Karpas-422 (cell line): ENCODE measurements at regions not wholly inside any gene's neighbourhood (a gene's known extent, or its start where the extent isn't known, plus 50 kb on each side); places are given as distances from the start of the nearest gene placed in this dataset.

Experiments
- DNase-seq: peaks from one replicate; pipeline ENCODE4 v3.0.0-alpha.2; 2015
- H2AFZ ChIP-seq: fragments of 200-600 bp; sonication (generic); 2 replicates; pipeline ENCODE4 v1.6.1; 2014; ENCODE audit warnings: antibody characterized with exemption, low read length, mixed read lengths
- H3K27ac ChIP-seq: fragments of 200-600 bp; sonication (generic); 2 replicates; pipeline ENCODE4 v1.5.1; 2014; ENCODE audit warnings: mild to moderate bottlenecking, low read length, moderate library complexity
- H3K27me3 ChIP-seq: fragments of 200-600 bp; sonication (generic); 2 replicates; pipeline ENCODE4 v1.6.1; 2014; ENCODE audit warnings: low read length, mixed read lengths
- H3K36me3 ChIP-seq: fragments of 200-600 bp; sonication (generic); 2 replicates; pipeline ENCODE4 v1.6.1; 2014; ENCODE audit warnings: low read length, mixed read lengths; ENCODE audit not compliant: insufficient read depth
- H3K4me1 ChIP-seq: fragments of 200-600 bp; sonication (generic); 2 replicates; pipeline ENCODE4 v1.6.1; 2014; ENCODE audit warnings: mild to moderate bottlenecking, low read length, mixed read lengths
- H3K4me2 ChIP-seq: fragments of 200-600 bp; sonication (generic); 2 replicates; pipeline ENCODE4 v1.6.1; 2014; ENCODE audit warnings: low read length, low read depth, mild to moderate bottlenecking; ENCODE audit not compliant: poor library complexity, severe bottlenecking
- H3K4me3 ChIP-seq: fragments of 200-600 bp; sonication (generic); 2 replicates; pipeline ENCODE4 v1.5.1; 2014; ENCODE audit warnings: mild to moderate bottlenecking, antibody characterized with exemption, low read length, mixed read lengths
- H3K79me2 ChIP-seq: fragments of 200-600 bp; sonication (generic); 2 replicates; pipeline ENCODE4 v1.6.1; 2014; ENCODE audit warnings: mild to moderate bottlenecking, low read length, mixed read lengths
- H3K9ac ChIP-seq: fragments of 200-600 bp; sonication (generic); 2 replicates; pipeline ENCODE4 v1.6.0; 2014; ENCODE audit warnings: low read length
- H3K9me2 ChIP-seq: fragments of 200-600 bp; sonication (generic), shearing (Covaris generic); replicated peaks from 2 replicates; pipeline ENCODE4 v1.6.0; 2014; ENCODE audit warnings: mild to moderate bottlenecking, low read length, moderate library complexity; ENCODE audit not compliant: insufficient read depth
- H3K9me3 ChIP-seq: fragments of 300-700, 200-600 bp; sonication (generic); 2 replicates; pipeline ENCODE4 v1.6.1; 2014; ENCODE audit warnings: low read length, mixed read lengths
- H4K20me1 ChIP-seq: fragments of 200-600 bp; sonication (generic); 2 replicates; pipeline ENCODE4 v1.6.1; 2014; ENCODE audit warnings: mild to moderate bottlenecking, antibody characterized with exemption, low read length, low read depth; ENCODE audit not compliant: insufficient read depth

DNA sequence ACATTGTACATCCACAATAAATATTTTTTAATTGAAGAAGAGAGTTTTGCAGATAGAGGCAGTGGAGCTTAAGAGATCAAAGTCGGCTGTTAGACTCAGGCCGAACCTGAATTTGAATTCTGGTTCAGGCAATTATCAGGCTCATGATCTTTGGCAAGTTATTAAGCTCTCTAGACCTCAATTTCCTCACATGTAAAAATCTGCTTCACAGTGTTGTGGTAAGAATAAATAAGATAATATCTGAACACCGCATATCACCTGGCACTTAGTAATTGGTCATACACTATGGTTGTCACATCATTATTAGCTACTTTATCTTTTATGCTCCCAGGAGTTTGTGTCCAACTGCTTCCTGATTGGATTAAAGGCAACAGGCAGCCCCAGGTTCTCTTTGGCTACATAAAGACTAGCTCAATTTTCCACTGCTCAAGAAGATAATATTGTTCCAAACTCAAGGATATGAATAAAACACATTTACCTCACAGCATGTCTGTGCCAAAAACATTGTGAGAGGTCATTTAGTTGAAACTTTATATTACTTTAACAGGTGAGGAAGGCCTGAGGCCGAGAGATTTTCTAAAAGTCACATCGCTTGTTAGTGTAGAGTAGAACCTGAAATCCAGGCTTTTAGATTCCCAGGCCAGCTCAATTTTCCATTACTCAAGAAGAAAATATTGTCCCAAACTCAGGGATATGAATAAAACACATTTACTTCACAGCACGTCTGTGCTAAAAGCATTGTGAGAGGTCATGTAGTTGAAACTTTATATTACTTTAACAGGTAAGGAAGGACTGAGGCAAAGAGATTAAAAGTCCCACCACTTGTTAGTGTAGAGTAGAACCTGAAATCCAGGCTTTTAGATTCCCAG is 289.2 kb upstream of the PTGER4 start:
- no peaks in the 10 kb centered on the region for H3K9me2 ChIP-seq
- no peaks in the 10 kb centered on the region for H3K36me3 ChIP-seq
- H3K79me2 ChIP-seq = no peaks in the 10 kb centered on the region
- no peaks in the 10 kb centered on the region for H4K20me1 ChIP-seq
- H3K4me3 ChIP-seq = no peak overlapping the region
- no peaks in the 10 kb centered on the region for H3K27me3 ChIP-seq
- no peaks in the 10 kb centered on the region for H3K9me3 ChIP-seq
- no peak for DNase-seq
- no peak overlapping the region for H3K4me2 ChIP-seq
- H3K27ac ChIP-seq = no peak overlapping the region
- no peak overlapping the region for H3K9ac ChIP-seq
- H2AFZ ChIP-seq = no peak overlapping the region
- peaks cover 10% of the 10 kb centered on the region for H3K4me1 ChIP-seq

DNA sequence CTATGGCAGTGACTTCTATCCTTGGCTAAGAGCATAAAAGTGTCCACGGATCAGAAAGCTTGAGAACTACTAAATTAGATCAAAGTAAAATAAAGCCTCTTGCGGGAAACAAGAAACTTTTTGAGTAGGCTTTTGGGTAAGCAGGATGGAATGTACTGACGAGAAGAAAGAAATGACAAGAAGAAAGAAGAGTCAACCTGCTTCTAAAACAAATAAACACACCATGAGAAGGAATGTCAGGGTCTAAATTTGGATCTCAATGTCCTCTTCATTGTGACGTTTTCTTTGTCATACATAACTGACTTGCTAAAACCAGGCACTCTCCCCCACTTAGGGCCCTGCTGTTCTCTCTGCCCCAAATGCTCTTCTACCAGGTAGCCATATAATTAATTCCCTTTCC is 290.1 kb upstream of the PTGER4 start:
- no peak overlapping the region for H3K9ac ChIP-seq
- no peak overlapping the region for H3K4me2 ChIP-seq
- H2AFZ ChIP-seq = no peak overlapping the region
- DNase-seq = no peak
- peaks cover 10% of the 10 kb centered on the region for H3K4me1 ChIP-seq
- H3K9me2 ChIP-seq = no peaks in the 10 kb centered on the region
- no peaks in the 10 kb centered on the region for H3K9me3 ChIP-seq
- H3K27ac ChIP-seq = no peak overlapping the region
- 0 out of 2 replicates have a peak, but pooled peaks cover 2% of the 10 kb centered on the region for H3K27me3 ChIP-seq
- no peaks in the 10 kb centered on the region for H3K36me3 ChIP-seq
- no peaks in the 10 kb centered on the region for H3K79me2 ChIP-seq
- no peak overlapping the region for H3K4me3 ChIP-seq
- no peaks in the 10 kb centered on the region for H4K20me1 ChIP-seq

GRCh38 chr5:40386289-40386688 is 293.4 kb upstream of the PTGER4 start:
- Histone ChIP-seq H3K4me2 (no peak overlapping the region), H3K4me3 (no peak overlapping the region), H3K27ac (no peak overlapping the region), H3K9me3 (no peaks in the 10 kb centered on the region), H3K79me2 (no peaks in the 10 kb centered on the region), H3K27me3 (0 out of 2 replicates have a peak, but pooled peaks cover 2% of the 10 kb centered on the region), H2AFZ (no peak overlapping the region), H4K20me1 (no peaks in the 10 kb centered on the region), H3K36me3 (no peaks in the 10 kb centered on the region), H3K4me1 (peaks cover 10% of the 10 kb centered on the region), H3K9ac (no peak overlapping the region), H3K9me2 (no peaks in the 10 kb centered on the region)
- no peak for DNase-seq

DNA sequence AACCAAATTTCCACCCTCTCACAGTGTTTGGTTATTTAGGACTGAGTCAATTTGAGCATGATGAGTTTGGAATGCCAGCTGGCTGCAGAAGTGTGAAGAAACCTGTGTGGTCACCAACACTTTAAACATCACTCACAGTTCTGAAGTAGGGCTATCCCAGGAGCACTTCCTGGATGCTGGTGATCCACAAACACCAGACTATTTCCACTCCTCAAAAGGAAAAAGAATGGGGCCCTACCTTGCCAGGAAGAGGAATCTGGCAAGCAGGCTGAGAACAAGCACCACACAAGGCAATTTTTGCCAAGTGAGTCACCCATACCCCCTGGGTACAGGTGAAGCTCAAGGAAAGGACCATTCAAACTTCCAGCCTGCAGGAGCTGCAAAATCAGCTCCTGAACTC is 294.2 kb upstream of the PTGER4 start:
- Histone ChIP-seq H3K27me3 (0 out of 2 replicates have a peak, but pooled peaks cover 2% of the 10 kb centered on the region), H3K27ac (no peak overlapping the region), H2AFZ (no peak overlapping the region), H3K4me2 (no peak overlapping the region), H4K20me1 (no peaks in the 10 kb centered on the region), H3K4me1 (peaks cover 10% of the 10 kb centered on the region), H3K9me2 (no peaks in the 10 kb centered on the region), H3K4me3 (no peak overlapping the region), H3K9ac (no peak overlapping the region), H3K9me3 (no peaks in the 10 kb centered on the region), H3K36me3 (no peaks in the 10 kb centered on the region), H3K79me2 (no peaks in the 10 kb centered on the region)
- no peak for DNase-seq

DNA sequence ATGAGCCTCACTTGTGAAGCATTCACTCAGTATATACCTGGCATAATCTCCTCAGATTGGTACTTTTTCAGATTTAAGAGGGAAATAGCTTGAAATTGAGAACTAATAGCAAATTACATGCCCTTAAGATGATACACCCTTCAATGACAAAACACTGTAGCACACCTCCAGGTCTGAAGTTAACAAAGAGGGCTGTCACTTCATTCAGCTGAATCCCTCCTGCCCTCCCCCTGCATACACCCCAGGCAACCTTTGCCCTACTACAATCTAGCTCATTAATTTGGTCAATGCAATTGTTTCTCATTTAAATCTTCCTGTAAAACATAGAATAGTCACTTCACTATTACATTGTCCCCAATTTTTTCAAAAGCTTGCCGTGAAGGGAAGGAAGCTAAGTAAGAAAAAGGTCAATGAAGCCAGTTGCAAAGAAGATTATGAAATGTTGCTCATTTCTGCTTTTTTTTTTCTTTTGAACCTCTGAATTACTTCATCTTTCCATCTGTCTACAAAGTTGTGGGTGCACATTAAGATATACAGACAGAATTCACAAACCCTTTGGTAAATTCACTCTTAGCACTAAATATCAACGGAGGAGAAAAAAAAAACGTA is 294.8 kb upstream of the PTGER4 start:
- peaks cover 10% of the 10 kb centered on the region for H3K4me1 ChIP-seq
- H3K27ac ChIP-seq = no peak overlapping the region
- H3K9me2 ChIP-seq = no peaks in the 10 kb centered on the region
- no peak overlapping the region for H3K4me2 ChIP-seq
- 0 out of 2 replicates have a peak, but pooled peaks cover 2% of the 10 kb centered on the region for H3K27me3 ChIP-seq
- H3K9ac ChIP-seq = no peak overlapping the region
- no peak for DNase-seq
- no peaks in the 10 kb centered on the region for H3K36me3 ChIP-seq
- no peaks in the 10 kb centered on the region for H4K20me1 ChIP-seq
- H3K4me3 ChIP-seq = no peak overlapping the region
- no peak overlapping the region for H2AFZ ChIP-seq
- no peaks in the 10 kb centered on the region for H3K9me3 ChIP-seq
- no peaks in the 10 kb centered on the region for H3K79me2 ChIP-seq

DNA sequence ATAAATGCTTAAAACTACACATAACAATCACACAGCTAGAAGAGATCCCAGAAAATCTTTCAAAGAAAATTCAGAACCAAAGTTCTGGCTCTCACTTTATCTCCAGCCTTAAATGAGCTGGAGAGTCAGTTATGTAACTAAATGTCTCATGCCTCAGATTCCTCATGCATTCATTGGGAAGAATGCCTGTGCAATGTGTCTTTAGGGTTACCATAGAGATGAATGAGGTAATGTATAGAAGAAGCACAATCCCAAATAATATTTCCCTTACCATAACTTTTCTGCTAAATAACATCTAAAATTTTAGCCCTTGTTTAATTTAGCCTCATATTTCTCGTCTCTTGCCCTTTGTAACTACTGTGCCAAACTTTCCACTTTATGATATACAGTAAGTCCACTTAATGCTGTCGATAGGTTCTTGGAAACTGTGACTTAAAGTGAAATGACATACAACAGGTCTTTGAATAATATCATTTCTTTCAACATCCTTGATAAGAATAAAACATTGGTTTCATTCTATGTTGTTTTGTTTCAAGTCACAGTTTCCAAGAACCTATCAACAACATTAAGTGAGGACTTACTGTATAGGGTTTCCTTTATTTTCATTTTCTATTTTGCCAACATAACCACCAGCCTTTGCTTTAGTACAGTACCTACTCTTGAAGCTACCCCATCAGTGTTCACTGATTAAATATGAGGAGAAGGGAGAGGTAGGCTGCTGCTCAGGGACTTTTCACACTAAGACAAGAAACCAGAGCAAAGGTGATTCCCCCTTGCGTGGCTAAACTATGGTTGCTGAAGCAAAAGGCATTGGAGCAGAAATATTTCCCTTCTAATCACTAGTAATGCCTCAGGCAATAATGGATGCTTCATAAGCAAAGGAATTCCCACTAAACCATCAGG is 295.7 kb upstream of the PTGER4 start:
- no peak for DNase-seq

DNA sequence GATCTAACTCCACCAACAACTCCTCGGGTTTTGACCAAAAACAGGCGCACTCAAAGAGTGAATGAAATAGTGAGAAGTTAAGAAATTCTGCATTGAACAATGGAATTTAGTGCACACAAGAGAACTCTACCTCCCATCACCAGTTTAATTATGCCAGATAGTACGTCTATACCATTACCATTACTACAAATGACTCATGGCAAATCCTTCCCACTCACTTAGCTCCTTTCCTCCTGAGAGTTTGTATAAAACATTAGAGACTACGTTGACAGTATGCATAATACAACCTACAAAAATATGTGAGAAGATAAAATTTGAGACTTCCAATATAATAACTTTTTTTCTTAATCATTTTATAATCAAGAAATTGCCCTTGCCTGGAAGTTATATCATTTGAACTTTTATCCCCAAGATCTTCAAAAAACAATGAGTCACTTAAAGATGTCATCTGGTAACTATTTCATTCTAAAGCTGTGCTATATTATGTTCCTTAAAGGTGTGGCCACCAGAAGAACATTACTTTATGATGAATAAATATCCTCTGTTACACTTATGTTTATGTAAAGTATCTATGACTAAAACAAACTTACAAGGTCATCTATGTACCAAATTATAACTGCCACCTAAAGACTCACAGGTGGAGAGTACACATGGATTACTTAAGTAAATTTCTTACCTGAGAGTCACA is 297.9 kb upstream of the PTGER4 start:
- Histone ChIP-seq H3K9me2 (no peaks in the 10 kb centered on the region), H3K9ac (no peak overlapping the region), H4K20me1 (no peaks in the 10 kb centered on the region), H3K4me3 (no peak overlapping the region), H3K27ac (no peak overlapping the region), H3K36me3 (no peaks in the 10 kb centered on the region), H3K4me1 (peaks cover 10% of the 10 kb centered on the region), H3K27me3 (0 out of 2 replicates have a peak, but pooled peaks cover 2% of the 10 kb centered on the region), H3K4me2 (no peak overlapping the region), H2AFZ (no peak overlapping the region), H3K79me2 (no peaks in the 10 kb centered on the region), H3K9me3 (no peaks in the 10 kb centered on the region)
- DNase-seq = no peak

More for the DNA sequence above, 295.7 kb upstream of the PTGER4 start:
- Histone ChIP-seq H3K4me1 (peaks cover 10% of the 10 kb centered on the region), H3K27me3 (0 out of 2 replicates have a peak, but pooled peaks cover 2% of the 10 kb centered on the region), H4K20me1 (no peaks in the 10 kb centered on the region), H3K4me2 (no peak overlapping the region), H3K4me3 (no peak overlapping the region), H3K27ac (no peak overlapping the region), H3K9ac (no peak overlapping the region), H3K36me3 (no peaks in the 10 kb centered on the region), H3K9me3 (no peaks in the 10 kb centered on the region), H2AFZ (no peak overlapping the region), H3K9me2 (no peaks in the 10 kb centered on the region), H3K79me2 (no peaks in the 10 kb centered on the region)
